K562 (cell line): ENCODE measurements at regions not wholly inside any gene's neighbourhood (a gene's known extent, or its start where the extent isn't known, plus 50 kb on each side); places are given as distances from the start of the nearest gene placed in this dataset.

ENCODE experiments used
- BHLHE40 ChIP-seq: IDR thresholded peaks from 2 replicates; pipeline ENCODE4 v1.6.1; 2011; ENCODE audit warnings: low read length, improper control_type of control experiment
- KDM1A ChIP-seq, 2 experiments: fragments of 450-650 bp; IDR thresholded peaks; 2 replicates each; pipeline ENCODE4 v1.6.1; 2016; ENCODE audit warnings: mild to moderate bottlenecking in 2 of 2
- MAFK ChIP-seq: IDR thresholded peaks from 2 replicates; pipeline ENCODE4 v1.6.1; 2011; ENCODE audit warnings: low read length, improper control_type of control experiment
- SAP30 ChIP-seq: fragments of 200-600 bp; sonication (generic); IDR thresholded peaks from 2 replicates; pipeline ENCODE4 v1.6.1; 2012; ENCODE audit warnings: borderline replicate concordance, low read depth, mild to moderate bottlenecking, moderate library complexity, low read length, control low read depth, inconsistent platforms; ENCODE audit not compliant: insufficient read depth, poor library complexity, severe bottlenecking
- SMAD3 ChIP-seq: fragments of 450-650 bp; formaldehyde crosslinking; conservative IDR thresholded peaks from 2 replicates; pipeline ENCODE4 v1.4.0; 2020; ENCODE audit warnings: mild to moderate bottlenecking
- SOX6 ChIP-seq: fragments of 450-650 bp; IDR thresholded peaks from 2 replicates; pipeline ENCODE4 v1.6.1; 2014; ENCODE audit warnings: mild to moderate bottlenecking
- SP1 ChIP-seq: sonication (generic); formaldehyde crosslinking; IDR thresholded peaks from 2 replicates; pipeline ENCODE4 v1.8.1; 2022; ENCODE audit warnings: mild to moderate bottlenecking, missing genetic modification reagents
- ZNF384 ChIP-seq: IDR thresholded peaks from 2 replicates; pipeline ENCODE4 v1.6.1; 2012; ENCODE audit warnings: low read depth, low read length, improper control_type of control experiment
- TF ChIP-seq, protein P1 (sequence below), 3 experiments: IDR thresholded peaks in 2 of 3; conservative IDR thresholded peaks in 1 of 3; 2 replicates each; pipeline ENCODE4 v1.5.1; 2011 to 2012; ENCODE audit warnings: low read length in 3 of 3, mild to moderate bottlenecking in 3 of 3, control low read depth in 2 of 3, improper control_type of control experiment in 1 of 3, inconsistent platforms in 1 of 3, low read depth in 1 of 3, mixed read lengths in 1 of 3, moderate library complexity in 1 of 3; ENCODE audit not compliant: insufficient read depth in 2 of 3
- TF ChIP-seq, protein P2 (sequence below): sonication (generic); formaldehyde crosslinking; IDR thresholded peaks from 2 replicates; pipeline ENCODE4 v1.8.1; 2022; ENCODE audit warnings: missing genetic modification reagents
- TF ChIP-seq, protein P3 (sequence below): fragments of 450-650 bp; IDR thresholded peaks from 2 replicates; pipeline ENCODE4 v1.6.1; 2018; ENCODE audit not compliant: partially characterized antibody

DNA sequence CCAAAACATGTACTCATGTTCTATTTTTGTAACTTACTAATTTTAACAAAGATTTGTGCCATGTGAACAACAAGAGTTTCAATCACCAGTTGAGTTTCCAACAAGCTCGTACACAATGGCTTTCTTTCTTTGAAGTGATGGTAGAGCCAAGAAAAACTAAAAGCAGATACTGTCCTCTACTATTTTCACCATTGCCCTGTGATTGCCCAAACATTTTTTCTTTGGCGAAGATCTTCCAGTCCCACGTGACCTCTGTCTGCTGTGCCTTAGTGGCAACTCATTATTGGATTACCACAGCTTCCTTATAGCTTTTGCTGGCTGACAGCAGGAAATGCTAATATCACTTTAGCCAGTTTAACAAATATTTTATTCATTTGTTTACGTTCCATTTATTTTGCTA, 1147.1 kb downstream of the STIM2 start:
- TF ChIP-seq ZNF384 (no peak), SP1 (CRISPR knock-in tag) (no peak), MAFK (no peak), BHLHE40 (no peak), SMAD3 (no peak), KDM1A (IDR thresholded peaks at IDR 0.05) (no peak), SAP30 (no peak), SOX6 (no peak)
- TF ChIP-seq, protein P1, sequence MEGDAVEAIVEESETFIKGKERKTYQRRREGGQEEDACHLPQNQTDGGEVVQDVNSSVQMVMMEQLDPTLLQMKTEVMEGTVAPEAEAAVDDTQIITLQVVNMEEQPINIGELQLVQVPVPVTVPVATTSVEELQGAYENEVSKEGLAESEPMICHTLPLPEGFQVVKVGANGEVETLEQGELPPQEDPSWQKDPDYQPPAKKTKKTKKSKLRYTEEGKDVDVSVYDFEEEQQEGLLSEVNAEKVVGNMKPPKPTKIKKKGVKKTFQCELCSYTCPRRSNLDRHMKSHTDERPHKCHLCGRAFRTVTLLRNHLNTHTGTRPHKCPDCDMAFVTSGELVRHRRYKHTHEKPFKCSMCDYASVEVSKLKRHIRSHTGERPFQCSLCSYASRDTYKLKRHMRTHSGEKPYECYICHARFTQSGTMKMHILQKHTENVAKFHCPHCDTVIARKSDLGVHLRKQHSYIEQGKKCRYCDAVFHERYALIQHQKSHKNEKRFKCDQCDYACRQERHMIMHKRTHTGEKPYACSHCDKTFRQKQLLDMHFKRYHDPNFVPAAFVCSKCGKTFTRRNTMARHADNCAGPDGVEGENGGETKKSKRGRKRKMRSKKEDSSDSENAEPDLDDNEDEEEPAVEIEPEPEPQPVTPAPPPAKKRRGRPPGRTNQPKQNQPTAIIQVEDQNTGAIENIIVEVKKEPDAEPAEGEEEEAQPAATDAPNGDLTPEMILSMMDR (IDR thresholded peaks at IDR 0.05 in 2 of 3, conservative IDR thresholded peaks at IDR 0.05 in 1 of 3; ENCODE audit: insufficient read depth in 2 of 3, low read depth in 1 of 3, low read length in 3 of 3) = no peak
- TF ChIP-seq, protein P2, sequence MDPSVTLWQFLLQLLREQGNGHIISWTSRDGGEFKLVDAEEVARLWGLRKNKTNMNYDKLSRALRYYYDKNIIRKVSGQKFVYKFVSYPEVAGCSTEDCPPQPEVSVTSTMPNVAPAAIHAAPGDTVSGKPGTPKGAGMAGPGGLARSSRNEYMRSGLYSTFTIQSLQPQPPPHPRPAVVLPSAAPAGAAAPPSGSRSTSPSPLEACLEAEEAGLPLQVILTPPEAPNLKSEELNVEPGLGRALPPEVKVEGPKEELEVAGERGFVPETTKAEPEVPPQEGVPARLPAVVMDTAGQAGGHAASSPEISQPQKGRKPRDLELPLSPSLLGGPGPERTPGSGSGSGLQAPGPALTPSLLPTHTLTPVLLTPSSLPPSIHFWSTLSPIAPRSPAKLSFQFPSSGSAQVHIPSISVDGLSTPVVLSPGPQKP (CRISPR knock-in tag) = no peak
- TF ChIP-seq, protein P3, sequence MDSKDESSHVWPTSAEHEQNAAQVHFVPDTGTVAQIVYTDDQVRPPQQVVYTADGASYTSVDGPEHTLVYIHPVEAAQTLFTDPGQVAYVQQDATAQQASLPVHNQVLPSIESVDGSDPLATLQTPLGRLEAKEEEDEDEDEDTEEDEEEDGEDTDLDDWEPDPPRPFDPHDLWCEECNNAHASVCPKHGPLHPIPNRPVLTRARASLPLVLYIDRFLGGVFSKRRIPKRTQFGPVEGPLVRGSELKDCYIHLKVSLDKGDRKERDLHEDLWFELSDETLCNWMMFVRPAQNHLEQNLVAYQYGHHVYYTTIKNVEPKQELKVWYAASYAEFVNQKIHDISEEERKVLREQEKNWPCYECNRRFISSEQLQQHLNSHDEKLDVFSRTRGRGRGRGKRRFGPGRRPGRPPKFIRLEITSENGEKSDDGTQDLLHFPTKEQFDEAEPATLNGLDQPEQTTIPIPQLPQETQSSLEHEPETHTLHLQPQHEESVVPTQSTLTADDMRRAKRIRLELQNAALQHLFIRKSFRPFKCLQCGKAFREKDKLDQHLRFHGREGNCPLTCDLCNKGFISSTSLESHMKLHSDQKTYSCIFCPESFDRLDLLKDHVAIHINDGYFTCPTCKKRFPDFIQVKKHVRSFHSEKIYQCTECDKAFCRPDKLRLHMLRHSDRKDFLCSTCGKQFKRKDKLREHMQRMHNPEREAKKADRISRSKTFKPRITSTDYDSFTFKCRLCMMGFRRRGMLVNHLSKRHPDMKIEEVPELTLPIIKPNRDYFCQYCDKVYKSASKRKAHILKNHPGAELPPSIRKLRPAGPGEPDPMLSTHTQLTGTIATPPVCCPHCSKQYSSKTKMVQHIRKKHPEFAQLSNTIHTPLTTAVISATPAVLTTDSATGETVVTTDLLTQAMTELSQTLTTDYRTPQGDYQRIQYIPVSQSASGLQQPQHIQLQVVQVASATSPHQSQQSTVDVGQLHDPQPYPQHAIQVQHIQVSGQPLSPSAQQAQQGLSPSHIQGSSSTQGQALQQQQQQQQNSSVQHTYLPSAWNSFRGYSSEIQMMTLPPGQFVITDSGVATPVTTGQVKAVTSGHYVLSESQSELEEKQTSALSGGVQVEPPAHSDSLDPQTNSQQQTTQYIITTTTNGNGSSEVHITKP = no peak
